ENCODE measurements at regions not wholly inside any gene's neighbourhood (a gene's known extent, or its start where the extent isn't known, plus 50 kb on each side); places are given as distances from the start of the nearest gene placed in this dataset.
A peak's percentile ranks its signal among the peaks of the same experiment; 100 is the strongest.

DNA sequence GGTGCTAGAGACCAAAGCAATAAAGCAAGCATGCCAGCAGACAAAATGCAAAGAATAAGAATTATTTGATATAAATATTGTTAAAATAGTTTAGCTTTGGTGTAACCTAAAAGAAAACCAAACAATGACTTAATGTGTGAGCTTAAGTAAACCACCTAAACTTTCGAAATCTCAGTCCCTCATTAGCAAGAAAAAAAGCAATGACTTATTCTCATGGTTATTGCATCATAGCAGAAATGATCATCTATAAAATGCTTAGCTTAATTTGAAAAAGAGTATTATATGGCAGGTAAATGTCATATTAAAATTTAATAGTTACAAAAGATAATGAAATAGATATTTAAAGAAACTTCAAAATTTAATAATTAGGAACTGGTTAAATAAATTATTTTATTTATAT lies 1395.7 kb upstream of the EYS start:
- Histone ChIP-seq H3K79me2 (ENCODE audit: control insufficient read depth in 1 of 2, insufficient read depth in 2 of 2, low read length in 2 of 2) (no peaks in the 10 kb centered on the region), H3K18ac (ENCODE audit: extremely low read depth, low read length) (no peak overlapping the region), H2BK12ac (ENCODE audit: low read depth, low read length) (no peak overlapping the region), H2BK120ac (replicated peaks; ENCODE audit: low read depth, low read length) (no peak overlapping the region), H3K9me3 (ENCODE audit: insufficient read depth in 2 of 2, low read depth in 1 of 2, low read length in 1 of 2) (no peaks in the 10 kb centered on the region), H3K27me3 (replicated peaks in 1 of 4; ENCODE audit: control insufficient read depth in 3 of 4, extremely low read depth in 1 of 4, insufficient read depth in 3 of 4, low read length in 3 of 4) (no peaks in the 10 kb centered on the region), H3K79me1 (ENCODE audit: low read depth, low read length) (no peaks in the 10 kb centered on the region), H2BK5ac (ENCODE audit: low read depth, low read length) (no peak overlapping the region), H3K23ac (ENCODE audit: insufficient read length) (no peak overlapping the region), H3K36me3 (ENCODE audit: control insufficient read depth in 2 of 4, insufficient read depth in 4 of 4, low read length in 3 of 4) (no peaks in the 10 kb centered on the region), H3K9ac (replicated peaks in 1 of 4; ENCODE audit: extremely low read depth in 1 of 4, low read depth in 3 of 4, low read length in 3 of 4) (no peak overlapping the region), H3K14ac (ENCODE audit: insufficient read length) (no peak overlapping the region), H4K5ac (ENCODE audit: insufficient read length, low read depth, low read length) (no peak overlapping the region), H2BK15ac (ENCODE audit: low read length) (no peak overlapping the region), H2AFZ (ENCODE audit: low read length) (no peak overlapping the region), H3K23me2 (ENCODE audit: low read depth, low read length) (no peaks in the 10 kb centered on the region), H3K4ac (replicated peaks; ENCODE audit: insufficient read length, low read depth, low read length) (no peak overlapping the region), H2BK20ac (ENCODE audit: low read length) (no peak overlapping the region), H3K4me3 (ENCODE audit: extremely low read depth in 1 of 4, insufficient read depth in 2 of 4, low read depth in 3 of 4, low read length in 4 of 4) (no peak overlapping the region), H3K27ac (ENCODE audit: low read depth, low read length) (no peak overlapping the region), H2AK5ac (ENCODE audit: low read depth, low read length) (no peak overlapping the region), H3K4me2 (ENCODE audit: insufficient read depth in 1 of 2, low read depth in 2 of 2, low read length in 2 of 2) (no peak overlapping the region), H3K4me1 (replicated peaks in 1 of 4; ENCODE audit: control insufficient read depth in 3 of 4, insufficient read depth in 4 of 4, low read length in 3 of 4) (no peaks in the 10 kb centered on the region), H3K56ac (replicated peaks; ENCODE audit: insufficient read length, low read depth, low read length) (no peak overlapping the region), H4K20me1 (replicated peaks in 1 of 2; ENCODE audit: control insufficient read depth in 1 of 2, insufficient read depth in 2 of 2, low read length in 2 of 2) (no peaks in the 10 kb centered on the region), H4K8ac (ENCODE audit: extremely low read depth, insufficient read depth, low read length) (no peak overlapping the region), H4K91ac (replicated peaks; ENCODE audit: insufficient read length, low read length) (no peak overlapping the region)
- CTCF ChIA-PET (ENCODE audit: partially characterized antibody), result interaction anchor here (1.3 kb wide), 1 partner anchor 9 kb away, joined by 4 read pairs; no protein-coding TSS in a partner anchor
- WGBS, 2 experiments (ENCODE audit: extremely low coverage in 1 of 2, insufficient coverage in 1 of 2, insufficient read length in 1 of 2, insufficient replicate concordance in 2 of 2, low coverage in 1 of 2, low lambda C conversion rate in 2 of 2, missing lambda C conversion rate in 1 of 2), result 89% methylated on average over 1 of the region's 1 CpG; no CpG with 5 or more reads in 1 of the 2 experiments
- TF ChIP-seq CHD1 (IDR thresholded peaks at IDR 0.05; ENCODE audit: low read depth, low read length) (no peak), CEBPB (IDR thresholded peaks at IDR 0.05; ENCODE audit: low read depth, low read length) (peak; percentile 46; the same call in 1 of the 2 replicates), HDAC2 (IDR thresholded peaks at IDR 0.05; ENCODE audit: borderline replicate concordance in 1 of 2, low read depth in 2 of 2, low read length in 2 of 2) (no peak), BRCA1 (IDR thresholded peaks at IDR 0.05; ENCODE audit: low read depth, low read length) (no peak), SIN3A (conservative IDR thresholded peaks at IDR 0.05 in 1 of 2, IDR thresholded peaks at IDR 0.05 in 1 of 2; ENCODE audit: low read depth in 1 of 2, low read length in 2 of 2) (no peak), SP1 (IDR thresholded peaks at IDR 0.05; ENCODE audit: low read depth, low read length) (no peak)
- FAIRE-seq, result no peak
- DNase-seq (ENCODE audit: low read depth in 1 of 2, low spot score in 2 of 2), result no peak
- POLR2A ChIA-PET (ENCODE audit: partially characterized antibody), result no interaction called here

Data from H1 (cell line).